ENCODE measurements at regions not wholly inside any gene's neighbourhood (a gene's known extent, or its start where the extent isn't known, plus 50 kb on each side); places are given as distances from the start of the nearest gene placed in this dataset.
"Not testable (repeated sequence)": the region's sequence is repeated elsewhere in the genome, so short reads cannot be mapped to it uniquely, and the experiment has no call there.

- DNase-seq, result no peak
These were observed 385.7 kb upstream of the CITED2 start for GRCh38 chr6:139760128-139760527.

- DNase-seq, result no peak
These were observed 384.6 kb upstream of the CITED2 start for GRCh38 chr6:139759086-139759485.

GRCh38 chr6:139758209-139758611, 383.8 kb upstream of the CITED2 start:
- no peak for DNase-seq

GRCh38 chr6:139757784-139758183, 383.3 kb upstream of the CITED2 start:
- no peak for DNase-seq

GRCh38 chr6:139756381-139756780, 381.9 kb upstream of the CITED2 start:
- no peak for DNase-seq

- peak; percentile 52 for DNase-seq
These were observed 380.7 kb upstream of the CITED2 start for GRCh38 chr6:139754898-139755775.

- DNase-seq, result no peak
These were observed 378.9 kb upstream of the CITED2 start for GRCh38 chr6:139753198-139753861.

- DNase-seq, result no peak
These were observed 377.6 kb upstream of the CITED2 start for GRCh38 chr6:139752086-139752485.

- no peak for DNase-seq
These were observed 376.7 kb upstream of the CITED2 start for GRCh38 chr6:139751179-139751578.

GRCh38 chr6:139748353-139749146, 374.1 kb upstream of the CITED2 start:
- no peak for DNase-seq

GRCh38 chr6:139747154-139747553, 372.7 kb upstream of the CITED2 start:
- no peak for DNase-seq

- no peak for DNase-seq
These were observed 370.4 kb upstream of the CITED2 start for GRCh38 chr6:139744891-139745290.

- DNase-seq, result no peak
These were observed 369.4 kb upstream of the CITED2 start for GRCh38 chr6:139743664-139744437.

GRCh38 chr6:139742671-139743070, 368.2 kb upstream of the CITED2 start:
- DNase-seq, result no peak

- no peak for DNase-seq
These were observed 364.5 kb upstream of the CITED2 start for GRCh38 chr6:139738801-139739455.

- DNase-seq, result no peak
These were observed 362.0 kb upstream of the CITED2 start for GRCh38 chr6:139736325-139736906.

- no peak for DNase-seq
These were observed 358.0 kb upstream of the CITED2 start for GRCh38 chr6:139732451-139732850.

GRCh38 chr6:139730340-139730974, 356.0 kb upstream of the CITED2 start:
- no peak for DNase-seq

GRCh38 chr6:139728876-139729427, 354.5 kb upstream of the CITED2 start:
- no peak for DNase-seq

GRCh38 chr6:139726272-139726671, 351.8 kb upstream of the CITED2 start:
- DNase-seq, result not testable (repeated sequence)
